ENCODE measurements at regions not wholly inside any gene's neighbourhood (a gene's known extent, or its start where the extent isn't known, plus 50 kb on each side); places are given as distances from the start of the nearest gene placed in this dataset.

GRCh38 chr13:31495336-31495735 is 244.0 kb upstream of the RXFP2 start:
- Histone ChIP-seq H3K27ac (replicated peaks) (no peak overlapping the region), H3K27me3 (ENCODE audit: low read depth) (no peaks in the 10 kb centered on the region), H3K36me3 (no peaks in the 10 kb centered on the region), H3K9me3 (replicated peaks) (peaks cover 34% of the 10 kb centered on the region), H3K4me1 (no peaks in the 10 kb centered on the region), H3K4me3 (no peak overlapping the region)
- no peak for TF ChIP-seq CTCF (IDR thresholded peaks at IDR 0.05; ENCODE audit: borderline replicate concordance)
- intact Hi-C loops (cut with micrococcal nuclease): no loop called here
- no peak for DNase-seq

GRCh38 chr13:31499274-31499673 is 240.1 kb upstream of the RXFP2 start:
- no peak for DNase-seq
- no peaks in the 10 kb centered on the region for H3K4me1 ChIP-seq
- no peak overlapping the region for H3K27ac ChIP-seq (replicated peaks)
- intact Hi-C loops (cut with micrococcal nuclease): no loop called here
- no peaks in the 10 kb centered on the region for H3K36me3 ChIP-seq
- no peak for TF ChIP-seq CTCF (IDR thresholded peaks at IDR 0.05; ENCODE audit: borderline replicate concordance)
- H3K9me3 ChIP-seq (replicated peaks): peaks cover 44% of the 10 kb centered on the region
- H3K27me3 ChIP-seq (ENCODE audit: low read depth): no peaks in the 10 kb centered on the region
- H3K4me3 ChIP-seq: no peak overlapping the region

GRCh38 chr13:31503626-31504025 is 235.7 kb upstream of the RXFP2 start:
- TF ChIP-seq CTCF (IDR thresholded peaks at IDR 0.05; ENCODE audit: borderline replicate concordance): no peak
- no peak for DNase-seq

GRCh38 chr13:31504918-31505317 is 234.4 kb upstream of the RXFP2 start:
- no peaks in the 10 kb centered on the region for H3K27me3 ChIP-seq (ENCODE audit: low read depth)
- intact Hi-C loops (cut with micrococcal nuclease): no loop called here
- TF ChIP-seq CTCF (IDR thresholded peaks at IDR 0.05; ENCODE audit: borderline replicate concordance): no peak
- no peaks in the 10 kb centered on the region for H3K4me1 ChIP-seq
- no peak for DNase-seq
- H3K9me3 ChIP-seq (replicated peaks): peaks cover 15% of the 10 kb centered on the region
- no peak overlapping the region for H3K27ac ChIP-seq (replicated peaks)
- no peaks in the 10 kb centered on the region for H3K36me3 ChIP-seq
- no peak overlapping the region for H3K4me3 ChIP-seq

More at GRCh38 chr13:31503626-31504025, 235.7 kb upstream of the RXFP2 start:
- Histone ChIP-seq H3K4me1 (no peaks in the 10 kb centered on the region), H3K4me3 (no peak overlapping the region), H3K36me3 (no peaks in the 10 kb centered on the region), H3K27ac (replicated peaks) (no peak overlapping the region), H3K27me3 (ENCODE audit: low read depth) (no peaks in the 10 kb centered on the region), H3K9me3 (replicated peaks) (peaks cover 28% of the 10 kb centered on the region)
- intact Hi-C loops (cut with micrococcal nuclease): no loop called here

GRCh38 chr13:31512331-31512730 is 227.0 kb upstream of the RXFP2 start:
- peaks cover 25% of the 10 kb centered on the region for H3K27me3 ChIP-seq (ENCODE audit: low read depth)
- TF ChIP-seq CTCF (IDR thresholded peaks at IDR 0.05; ENCODE audit: borderline replicate concordance): no peak
- intact Hi-C loops (cut with micrococcal nuclease): no loop called here
- no peaks in the 10 kb centered on the region for H3K4me1 ChIP-seq
- H3K9me3 ChIP-seq (replicated peaks): no peaks in the 10 kb centered on the region
- no peak overlapping the region for H3K4me3 ChIP-seq
- no peak for DNase-seq
- no peaks in the 10 kb centered on the region for H3K36me3 ChIP-seq
- H3K27ac ChIP-seq (replicated peaks): no peak overlapping the region

GRCh38 chr13:31514932-31515331 is 224.4 kb upstream of the RXFP2 start:
- intact Hi-C loops (cut with micrococcal nuclease): no loop called here
- H3K27me3 ChIP-seq (ENCODE audit: low read depth): peaks cover 25% of the 10 kb centered on the region
- H3K4me1 ChIP-seq: no peaks in the 10 kb centered on the region
- no peak for TF ChIP-seq CTCF (IDR thresholded peaks at IDR 0.05; ENCODE audit: borderline replicate concordance)
- H3K4me3 ChIP-seq: no peak overlapping the region
- peak overlapping the region; percentile 40 for H3K27ac ChIP-seq (replicated peaks)
- no peaks in the 10 kb centered on the region for H3K36me3 ChIP-seq
- DNase-seq: no peak
- H3K9me3 ChIP-seq (replicated peaks): no peaks in the 10 kb centered on the region

All from left ventricle myocardium inferior (tissue), 1 donor.